CD14-positive monocyte (primary cell): ENCODE measurements at regions not wholly inside any gene's neighbourhood (a gene's known extent, or its start where the extent isn't known, plus 50 kb on each side); places are given as distances from the start of the nearest gene placed in this dataset.

ENCODE experiments used
- DNase-seq, 3 donors: peaks; one replicate each; pipeline ENCODE4 v3.0.0-alpha.2; 2011 to 2022
- H2AFZ ChIP-seq: 2 replicates; pipeline ENCODE4 v1.6.0; 2012; ENCODE audit warnings: mild to moderate bottlenecking, low read depth, low read length, inconsistent platforms; ENCODE audit not compliant: insufficient read depth, poor library complexity, severe bottlenecking
- H3K27ac ChIP-seq, 2 donors: 1 replicate in 1 of 2; 2 replicates in 1 of 2; pipeline ENCODE4 v1.5.1; 2012 to 2013; ENCODE audit warnings: low read length in 2 of 2, control low read depth in 1 of 2, inconsistent platforms in 1 of 2, low read depth in 1 of 2, mild to moderate bottlenecking in 1 of 2
- H3K27me3 ChIP-seq, 2 donors: one replicate each; pipeline versions ENCODE4 v1.6.0 to v1.6.1; 2011 to 2013; ENCODE audit warnings: low read length in 2 of 2; ENCODE audit not compliant: control insufficient read depth in 2 of 2, insufficient read depth in 2 of 2
- H3K36me3 ChIP-seq, 2 donors: replicated peaks in 1 of 2; 1 replicate in 1 of 2; 2 replicates in 1 of 2; pipeline versions ENCODE4 v1.5.1 to v1.6.1; 2012 to 2013; ENCODE audit warnings: low read length in 2 of 2, control low read depth in 1 of 2, inconsistent platforms in 1 of 2, mild to moderate bottlenecking in 1 of 2; ENCODE audit not compliant: insufficient read depth in 2 of 2, control insufficient read depth in 1 of 2
- H3K4me1 ChIP-seq, 2 donors: 1 replicate in 1 of 2; 2 replicates in 1 of 2; pipeline versions ENCODE4 v1.5.1 to v1.6.1; 2012 to 2013; ENCODE audit warnings: low read length in 2 of 2, control low read depth in 1 of 2, inconsistent platforms in 1 of 2, mild to moderate bottlenecking in 1 of 2, moderate library complexity in 1 of 2; ENCODE audit not compliant: insufficient read depth in 2 of 2, control insufficient read depth in 1 of 2
- H3K4me2 ChIP-seq: replicated peaks from 2 replicates; pipeline ENCODE3; 2012; ENCODE audit warnings: low read length, moderate library complexity, mild to moderate bottlenecking; ENCODE audit not compliant: poor library complexity, severe bottlenecking; ENCODE audit errors: extremely low read depth
- H3K4me3 ChIP-seq, 3 experiments: fragments of 200-600 bp in 1 of 3; sonication (generic) in 1 of 3; replicated peaks in 1 of 3; 1 replicate in 2 of 3; 2 replicates in 1 of 3; pipeline ENCODE4 v1.5.1; 2011 to 2013; ENCODE audit warnings: low read length in 3 of 3, mild to moderate bottlenecking in 3 of 3, control low read depth in 2 of 3, low read depth in 2 of 3, inconsistent platforms in 1 of 3, moderate library complexity in 1 of 3
- H3K79me2 ChIP-seq: 2 replicates; pipeline ENCODE4 v1.6.0; 2012; ENCODE audit warnings: mild to moderate bottlenecking, control low read depth, inconsistent platforms, low read length, moderate library complexity; ENCODE audit not compliant: insufficient read depth
- H3K9ac ChIP-seq: 2 replicates; pipeline ENCODE4 v1.6.0; 2017; ENCODE audit warnings: low read length, mild to moderate bottlenecking; ENCODE audit not compliant: insufficient read depth, poor library complexity, severe bottlenecking
- H3K9me3 ChIP-seq, 2 donors: replicated peaks in 1 of 2; 1 replicate in 1 of 2; 2 replicates in 1 of 2; pipeline versions ENCODE4 v1.5.1 to v1.6.1; 2012 to 2013; ENCODE audit warnings: low read length in 2 of 2, control low read depth in 1 of 2; ENCODE audit not compliant: control insufficient read depth in 1 of 2, insufficient read depth in 1 of 2
- H4K20me1 ChIP-seq: 2 replicates; pipeline ENCODE4 v1.6.0; 2012; ENCODE audit warnings: mild to moderate bottlenecking, low read length, control low read depth, moderate library complexity; ENCODE audit not compliant: insufficient read depth
- H3K27ac Mint-ChIP-seq, 7 donors: one replicate each; pipeline ENCODE4 v1.8.0; 2020; ENCODE audit warnings: mild to moderate bottlenecking in 7 of 7, mixed read lengths in 7 of 7, moderate library complexity in 6 of 7, inconsistent platforms in 2 of 7
- H3K27me3 Mint-ChIP-seq, 3 donors: one replicate each; pipeline ENCODE4 v1.8.0; 2021 to 2022; ENCODE audit warnings: low read depth in 3 of 3, mild to moderate bottlenecking in 3 of 3, mixed read lengths in 3 of 3, moderate library complexity in 3 of 3, inconsistent platforms in 1 of 3
- H3K36me3 Mint-ChIP-seq, 2 donors: one replicate each; pipeline ENCODE4 v1.8.0; 2020; ENCODE audit warnings: mixed read lengths in 2 of 2, inconsistent platforms in 1 of 2, mild to moderate bottlenecking in 1 of 2
- H3K4me1 Mint-ChIP-seq: one replicate; pipeline ENCODE4 v1.8.0; 2020; ENCODE audit warnings: mild to moderate bottlenecking, mixed read lengths
- H3K4me3 Mint-ChIP-seq, 2 donors: one replicate each; pipeline ENCODE4 v1.8.0; 2020; ENCODE audit warnings: mild to moderate bottlenecking in 2 of 2, mixed read lengths in 2 of 2, moderate library complexity in 1 of 2
- H3K9me3 Mint-ChIP-seq, 7 donors: one replicate each; pipeline ENCODE4 v1.8.0; 2020 to 2022; ENCODE audit warnings: mixed read lengths in 7 of 7, mild to moderate bottlenecking in 6 of 7, moderate library complexity in 6 of 7, inconsistent platforms in 2 of 7
- WGBS: methylation state at CpG from one replicate; pipeline ENCODE4 v1.1.5; 2013; ENCODE audit warnings: missing lambda C conversion rate; ENCODE audit not compliant: insufficient coverage; 5-methylcytosine and 5-hydroxymethylcytosine counted together
- intact Hi-C, 2 donors: fragments of 100-400 bp; cut with micrococcal nuclease; formaldehyde crosslinking; loops; one replicate each; pipeline versions ENCODE4 v1.15.0 to v1.15.1; 2023
- TF ChIP-seq, protein P1 (sequence below): fragments of 200-600 bp; IDR thresholded peaks from one replicate; pipeline ENCODE4 v1.8.0; 2022; ENCODE audit warnings: antibody characterized with exemption, mild to moderate bottlenecking

DNA sequence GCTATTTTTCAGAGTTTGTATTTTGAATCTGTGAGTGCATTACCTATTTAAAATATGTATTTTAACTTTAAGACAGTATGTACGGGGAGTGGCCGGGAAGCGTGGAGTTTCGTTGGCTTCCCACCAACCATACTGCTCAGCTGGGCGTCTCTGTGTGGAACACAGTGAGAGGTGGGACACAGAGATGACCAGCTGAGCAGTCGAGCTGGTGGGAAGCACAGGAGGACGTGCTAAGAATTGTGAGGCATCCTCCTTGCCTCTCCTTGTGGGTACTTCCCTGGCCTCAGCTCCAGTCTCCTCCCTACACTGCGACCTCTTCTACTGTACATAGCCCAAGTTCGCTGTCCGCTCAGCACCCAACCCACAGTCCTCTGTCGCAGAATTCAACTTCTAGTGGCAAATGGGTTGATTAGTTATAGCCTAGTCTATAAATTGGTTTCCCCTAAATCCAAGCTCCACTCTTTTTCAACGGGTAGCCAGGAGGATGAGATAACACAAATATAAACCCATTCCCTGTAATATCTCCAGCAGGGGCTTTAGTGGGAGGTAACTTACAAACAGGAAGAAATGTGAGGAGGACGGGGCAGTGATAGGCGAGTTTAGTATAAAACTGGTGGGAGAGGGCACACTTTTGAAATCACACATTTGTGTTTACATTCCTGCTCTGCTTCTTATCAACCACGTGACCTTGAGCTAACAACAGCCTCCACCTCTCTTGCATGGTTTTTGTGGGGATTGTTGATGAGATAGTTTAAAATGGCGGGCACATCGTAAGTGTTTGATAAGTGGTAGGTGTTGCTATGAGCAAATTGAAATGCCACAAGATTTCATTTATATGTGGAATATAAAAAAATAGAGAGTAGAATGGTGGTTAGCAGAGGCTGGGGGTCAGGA is 211.9 kb upstream of the HS3ST3A1 start:
- no peak overlapping the region for H3K9ac ChIP-seq
- TF ChIP-seq, protein P1, sequence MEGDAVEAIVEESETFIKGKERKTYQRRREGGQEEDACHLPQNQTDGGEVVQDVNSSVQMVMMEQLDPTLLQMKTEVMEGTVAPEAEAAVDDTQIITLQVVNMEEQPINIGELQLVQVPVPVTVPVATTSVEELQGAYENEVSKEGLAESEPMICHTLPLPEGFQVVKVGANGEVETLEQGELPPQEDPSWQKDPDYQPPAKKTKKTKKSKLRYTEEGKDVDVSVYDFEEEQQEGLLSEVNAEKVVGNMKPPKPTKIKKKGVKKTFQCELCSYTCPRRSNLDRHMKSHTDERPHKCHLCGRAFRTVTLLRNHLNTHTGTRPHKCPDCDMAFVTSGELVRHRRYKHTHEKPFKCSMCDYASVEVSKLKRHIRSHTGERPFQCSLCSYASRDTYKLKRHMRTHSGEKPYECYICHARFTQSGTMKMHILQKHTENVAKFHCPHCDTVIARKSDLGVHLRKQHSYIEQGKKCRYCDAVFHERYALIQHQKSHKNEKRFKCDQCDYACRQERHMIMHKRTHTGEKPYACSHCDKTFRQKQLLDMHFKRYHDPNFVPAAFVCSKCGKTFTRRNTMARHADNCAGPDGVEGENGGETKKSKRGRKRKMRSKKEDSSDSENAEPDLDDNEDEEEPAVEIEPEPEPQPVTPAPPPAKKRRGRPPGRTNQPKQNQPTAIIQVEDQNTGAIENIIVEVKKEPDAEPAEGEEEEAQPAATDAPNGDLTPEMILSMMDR: no peak
- no peak overlapping the region for H2AFZ ChIP-seq
- intact Hi-C loops: no loop called here
- 94% methylated on average over 5 of the region's 17 CpGs for WGBS
- Mint-ChIP-seq H3K27me3 (peaks cover 0 to 2% (median 0%) of the 10 kb centered on the region in 3 donors), H3K4me1 (no peaks in the 10 kb centered on the region), H3K4me3 (no peak overlapping the region), H3K36me3 (no peaks in the 10 kb centered on the region), H3K27ac (no peak overlapping the region), H3K9me3 (peaks cover 0 to 24% (median 18%) of the 10 kb centered on the region in 7 donors)
- H4K20me1 ChIP-seq: no peaks in the 10 kb centered on the region
- H3K4me1 ChIP-seq: no peaks in the 10 kb centered on the region
- H3K4me2 ChIP-seq: no peak overlapping the region
- H3K9me3 ChIP-seq: peaks cover 0 to 22% of the 10 kb centered on the region in 2 donors
- H3K27ac ChIP-seq: no peak overlapping the region
- H3K36me3 ChIP-seq: no peaks in the 10 kb centered on the region
- no peak for DNase-seq
- no peak overlapping the region for H3K4me3 ChIP-seq
- H3K27me3 ChIP-seq: no peaks in the 10 kb centered on the region
- H3K79me2 ChIP-seq: no peaks in the 10 kb centered on the region

DNA sequence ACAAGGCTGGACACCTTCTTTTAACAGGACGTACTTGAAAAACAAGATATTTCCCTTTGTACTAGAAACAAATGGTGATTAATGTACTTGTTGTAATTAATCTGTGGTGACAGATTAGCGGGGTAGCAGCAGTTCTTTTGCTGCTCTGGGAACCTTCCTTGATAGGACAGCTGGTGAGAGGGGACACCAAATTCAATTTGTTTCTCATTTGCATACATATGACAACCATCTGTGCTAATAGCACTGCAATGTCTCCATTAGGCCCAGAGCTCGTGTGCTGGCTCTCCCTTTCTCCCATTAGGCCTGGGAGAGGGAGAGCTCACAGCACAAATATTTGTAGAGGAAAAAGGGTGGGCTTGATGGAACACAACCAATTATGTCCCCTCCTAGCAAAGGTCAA is 221.0 kb upstream of the HS3ST3A1 start:
- Mint-ChIP-seq H3K9me3 (peaks cover 3 to 17% (median 8%) of the 10 kb centered on the region in 7 donors), H3K36me3 (no peaks in the 10 kb centered on the region), H3K4me1 (no peaks in the 10 kb centered on the region), H3K27me3 (peaks cover 0 to 2% (median 0%) of the 10 kb centered on the region in 3 donors), H3K27ac (no peak overlapping the region), H3K4me3 (no peak overlapping the region)
- H4K20me1 ChIP-seq: no peaks in the 10 kb centered on the region
- no peaks in the 10 kb centered on the region for H3K4me1 ChIP-seq
- H3K4me2 ChIP-seq: no peak overlapping the region
- no peaks in the 10 kb centered on the region for H3K27me3 ChIP-seq
- no peaks in the 10 kb centered on the region for H3K36me3 ChIP-seq
- intact Hi-C loops: no loop called here
- no peak overlapping the region for H3K27ac ChIP-seq
- H2AFZ ChIP-seq: no peak overlapping the region
- WGBS: no CpG with 5 or more reads among the region's 3 CpGs
- TF ChIP-seq, protein P1: no peak
- no peak for DNase-seq
- no peak overlapping the region for H3K4me3 ChIP-seq
- peaks cover 21 to 24% of the 10 kb centered on the region in 2 donors for H3K9me3 ChIP-seq
- no peaks in the 10 kb centered on the region for H3K79me2 ChIP-seq
- no peak overlapping the region for H3K9ac ChIP-seq
